ENCODE measurements at regions not wholly inside any gene's neighbourhood (a gene's known extent, or its start where the extent isn't known, plus 50 kb on each side); places are given as distances from the start of the nearest gene placed in this dataset.

DNA sequence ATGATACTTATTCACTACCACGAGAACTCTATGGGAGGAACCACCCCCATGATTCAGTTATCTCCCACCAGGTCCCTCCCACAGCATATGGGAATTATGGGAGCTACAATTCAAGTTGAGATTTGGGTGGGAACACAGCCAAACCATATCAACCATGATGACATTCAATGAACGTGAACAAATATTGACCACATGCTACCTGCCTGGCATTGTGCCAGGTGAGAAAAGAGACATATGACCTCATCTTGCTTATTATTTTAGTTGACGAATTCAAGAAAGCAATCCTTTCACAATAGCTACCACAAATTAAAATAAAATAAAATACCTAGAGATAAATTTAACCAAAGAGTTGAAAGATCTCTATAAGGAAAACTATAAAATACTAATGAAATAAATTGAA lies 286.5 kb upstream of the CRIM1 start:
- ATAC-seq (ENCODE audit: insufficient number of reproducible peaks, low FRiP score, low read depth) (no peak), DNase-seq (ENCODE audit: low spot score) (no peak)
- H3K9me3 ChIP-seq = no peaks in the 10 kb centered on the region
- no peaks in the 10 kb centered on the region for H3K4me1 ChIP-seq (ENCODE audit: control insufficient read depth in 1 of 2, low read depth in 2 of 2)
- no peak overlapping the region for H3K4me3 ChIP-seq
- H3K27me3 ChIP-seq (replicated peaks; ENCODE audit: insufficient read depth) = no peaks in the 10 kb centered on the region
- H3K27ac ChIP-seq = no peak overlapping the region
- TF ChIP-seq, protein P1, sequence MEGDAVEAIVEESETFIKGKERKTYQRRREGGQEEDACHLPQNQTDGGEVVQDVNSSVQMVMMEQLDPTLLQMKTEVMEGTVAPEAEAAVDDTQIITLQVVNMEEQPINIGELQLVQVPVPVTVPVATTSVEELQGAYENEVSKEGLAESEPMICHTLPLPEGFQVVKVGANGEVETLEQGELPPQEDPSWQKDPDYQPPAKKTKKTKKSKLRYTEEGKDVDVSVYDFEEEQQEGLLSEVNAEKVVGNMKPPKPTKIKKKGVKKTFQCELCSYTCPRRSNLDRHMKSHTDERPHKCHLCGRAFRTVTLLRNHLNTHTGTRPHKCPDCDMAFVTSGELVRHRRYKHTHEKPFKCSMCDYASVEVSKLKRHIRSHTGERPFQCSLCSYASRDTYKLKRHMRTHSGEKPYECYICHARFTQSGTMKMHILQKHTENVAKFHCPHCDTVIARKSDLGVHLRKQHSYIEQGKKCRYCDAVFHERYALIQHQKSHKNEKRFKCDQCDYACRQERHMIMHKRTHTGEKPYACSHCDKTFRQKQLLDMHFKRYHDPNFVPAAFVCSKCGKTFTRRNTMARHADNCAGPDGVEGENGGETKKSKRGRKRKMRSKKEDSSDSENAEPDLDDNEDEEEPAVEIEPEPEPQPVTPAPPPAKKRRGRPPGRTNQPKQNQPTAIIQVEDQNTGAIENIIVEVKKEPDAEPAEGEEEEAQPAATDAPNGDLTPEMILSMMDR (IDR thresholded peaks at IDR 0.05) = no peak
- no peaks in the 10 kb centered on the region for H3K36me3 ChIP-seq

DNA sequence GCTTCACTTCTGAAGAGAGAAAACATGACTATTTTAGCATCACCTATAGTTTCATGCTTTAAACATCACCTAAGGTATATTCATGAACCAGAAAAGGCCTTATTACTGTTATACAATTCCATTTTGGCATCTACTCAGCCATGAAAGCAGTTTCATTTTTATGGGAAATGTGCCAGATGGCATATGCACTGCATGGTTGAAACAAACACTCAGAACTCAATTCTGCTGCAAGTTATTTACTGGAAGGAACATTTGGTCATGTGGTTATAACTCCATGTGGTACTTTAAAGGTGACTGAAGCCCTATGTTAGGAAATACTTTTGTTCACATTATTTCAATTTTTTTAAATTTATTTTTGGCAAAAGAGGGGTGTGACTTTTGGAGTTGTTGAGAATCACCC lies 287.5 kb upstream of the CRIM1 start:
- Histone ChIP-seq H3K4me3 (no peak overlapping the region), H3K27me3 (replicated peaks; ENCODE audit: insufficient read depth) (no peaks in the 10 kb centered on the region), H3K36me3 (no peaks in the 10 kb centered on the region), H3K27ac (no peak overlapping the region), H3K4me1 (ENCODE audit: control insufficient read depth in 1 of 2, low read depth in 2 of 2) (no peaks in the 10 kb centered on the region), H3K9me3 (no peaks in the 10 kb centered on the region)
- TF ChIP-seq, protein P1 (IDR thresholded peaks at IDR 0.05) = no peak
- no peak for ATAC-seq (ENCODE audit: insufficient number of reproducible peaks, low FRiP score, low read depth)
- DNase-seq (ENCODE audit: low spot score) = no peak

DNA sequence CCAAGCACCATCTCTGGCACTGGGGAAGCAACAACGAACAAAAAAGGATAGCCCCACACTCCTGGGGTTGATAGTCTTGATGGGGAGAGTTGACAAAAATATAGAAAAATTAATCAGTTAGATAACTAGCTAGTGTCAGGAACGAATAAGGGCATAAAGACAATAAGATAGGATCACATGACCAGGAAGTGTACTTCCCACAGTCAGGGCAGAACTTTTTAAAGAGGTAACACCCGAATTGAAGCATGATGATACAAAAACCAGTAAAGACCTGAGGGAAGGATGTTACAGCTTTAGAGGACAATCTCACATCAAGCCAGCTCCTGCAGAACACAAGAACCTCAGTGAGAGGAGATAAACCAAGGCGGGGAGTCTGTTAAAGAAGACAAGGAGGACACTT lies 295.4 kb upstream of the CRIM1 start:
- Histone ChIP-seq H3K4me3 (no peak overlapping the region), H3K27me3 (replicated peaks; ENCODE audit: insufficient read depth) (no peaks in the 10 kb centered on the region), H3K9me3 (no peaks in the 10 kb centered on the region), H3K4me1 (ENCODE audit: control insufficient read depth in 1 of 2, low read depth in 2 of 2) (peaks cover 0 to 4% of the 10 kb centered on the region in 2 donors), H3K36me3 (no peaks in the 10 kb centered on the region), H3K27ac (no peak overlapping the region)
- ATAC-seq (ENCODE audit: insufficient number of reproducible peaks, low FRiP score, low read depth) = no peak
- TF ChIP-seq, protein P1 (IDR thresholded peaks at IDR 0.05) = no peak
- DNase-seq (ENCODE audit: low spot score) = no peak

DNA sequence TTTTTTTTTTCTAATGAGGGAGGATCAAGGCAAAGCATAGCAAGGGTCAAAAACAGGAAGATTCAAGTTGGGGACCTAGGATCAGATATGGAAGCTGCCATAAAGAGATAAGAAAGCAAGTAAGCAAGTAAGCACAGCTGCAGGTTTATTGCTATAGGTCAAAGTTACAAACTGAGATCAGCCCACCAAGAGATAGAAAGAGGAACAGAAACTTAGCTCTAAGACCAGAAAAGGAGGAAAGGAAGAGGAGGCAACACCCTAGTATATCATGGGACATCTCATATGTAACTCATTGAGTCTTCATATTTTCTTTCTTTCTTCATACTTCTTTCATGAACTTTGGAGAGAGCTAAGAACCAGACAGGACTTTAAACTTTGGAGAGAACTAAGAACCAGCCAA lies 295.9 kb upstream of the CRIM1 start:
- no peaks in the 10 kb centered on the region for H3K9me3 ChIP-seq
- no peak overlapping the region for H3K4me3 ChIP-seq
- no peaks in the 10 kb centered on the region for H3K36me3 ChIP-seq
- H3K4me1 ChIP-seq (ENCODE audit: control insufficient read depth in 1 of 2, low read depth in 2 of 2) = peaks cover 0 to 4% of the 10 kb centered on the region in 2 donors
- TF ChIP-seq, protein P1 (IDR thresholded peaks at IDR 0.05) = no peak
- ATAC-seq (ENCODE audit: insufficient number of reproducible peaks, low FRiP score, low read depth) (no peak), DNase-seq (ENCODE audit: low spot score) (no peak)
- no peaks in the 10 kb centered on the region for H3K27me3 ChIP-seq (replicated peaks; ENCODE audit: insufficient read depth)
- no peak overlapping the region for H3K27ac ChIP-seq

DNA sequence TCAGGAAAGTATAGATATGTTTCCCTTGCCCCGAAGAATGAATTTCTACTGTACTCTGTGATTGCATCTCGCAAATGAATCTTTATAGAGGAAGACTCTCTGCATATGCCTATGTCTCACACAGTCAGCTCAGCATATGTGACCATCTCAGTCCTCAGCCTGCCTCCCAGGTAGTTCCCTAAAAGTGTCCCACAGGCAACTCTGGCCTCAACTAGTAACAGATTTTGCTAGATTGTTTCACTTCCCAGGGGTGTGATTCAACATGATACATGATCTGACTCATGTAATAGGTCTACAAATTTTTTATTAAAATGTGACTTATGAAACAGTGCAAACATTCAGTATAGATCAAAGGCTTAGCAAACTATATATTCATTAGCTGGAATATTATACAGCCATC lies 296.6 kb upstream of the CRIM1 start:
- DNase-seq (ENCODE audit: low spot score) = no peak
- H3K4me1 ChIP-seq (ENCODE audit: control insufficient read depth in 1 of 2, low read depth in 2 of 2) = peaks cover 0 to 4% of the 10 kb centered on the region in 2 donors
- no peaks in the 10 kb centered on the region for H3K36me3 ChIP-seq
- no peak overlapping the region for H3K27ac ChIP-seq
- ATAC-seq (ENCODE audit: insufficient number of reproducible peaks, low FRiP score, low read depth) = no peak
- TF ChIP-seq, protein P1 (IDR thresholded peaks at IDR 0.05) = no peak
- no peak overlapping the region for H3K4me3 ChIP-seq
- H3K27me3 ChIP-seq (replicated peaks; ENCODE audit: insufficient read depth) = no peaks in the 10 kb centered on the region
- H3K9me3 ChIP-seq = no peaks in the 10 kb centered on the region
